Suprapubic skin (tissue), 3 donors: ENCODE measurements at regions not wholly inside any gene's neighbourhood (a gene's known extent, or its start where the extent isn't known, plus 50 kb on each side); places are given as distances from the start of the nearest gene placed in this dataset.

Experiments used
- EP300 ChIP-seq: sonication (generic); formaldehyde crosslinking; IDR thresholded peaks from one replicate; pipeline ENCODE4 v1.6.1; 2017; ENCODE audit warnings: antibody characterized with exemption
- POLR2A ChIP-seq, 2 donors: fragments of 450-650 bp; IDR thresholded peaks; one replicate each; pipeline ENCODE4 v1.6.1; 2017; ENCODE audit warnings: antibody characterized with exemption in 2 of 2, mild to moderate bottlenecking in 2 of 2, moderate library complexity in 2 of 2
- TF ChIP-seq, protein P1 (sequence below), 2 donors: fragments of 200-600 bp in 1 of 2; fragments of 450-650 bp in 1 of 2; sonication (generic) in 1 of 2; IDR thresholded peaks; one replicate each; pipeline ENCODE4 v1.5.1; 2016 to 2019; ENCODE audit warnings: antibody characterized with exemption in 2 of 2, mild to moderate bottlenecking in 1 of 2, moderate library complexity in 1 of 2

- TF ChIP-seq, protein P1, sequence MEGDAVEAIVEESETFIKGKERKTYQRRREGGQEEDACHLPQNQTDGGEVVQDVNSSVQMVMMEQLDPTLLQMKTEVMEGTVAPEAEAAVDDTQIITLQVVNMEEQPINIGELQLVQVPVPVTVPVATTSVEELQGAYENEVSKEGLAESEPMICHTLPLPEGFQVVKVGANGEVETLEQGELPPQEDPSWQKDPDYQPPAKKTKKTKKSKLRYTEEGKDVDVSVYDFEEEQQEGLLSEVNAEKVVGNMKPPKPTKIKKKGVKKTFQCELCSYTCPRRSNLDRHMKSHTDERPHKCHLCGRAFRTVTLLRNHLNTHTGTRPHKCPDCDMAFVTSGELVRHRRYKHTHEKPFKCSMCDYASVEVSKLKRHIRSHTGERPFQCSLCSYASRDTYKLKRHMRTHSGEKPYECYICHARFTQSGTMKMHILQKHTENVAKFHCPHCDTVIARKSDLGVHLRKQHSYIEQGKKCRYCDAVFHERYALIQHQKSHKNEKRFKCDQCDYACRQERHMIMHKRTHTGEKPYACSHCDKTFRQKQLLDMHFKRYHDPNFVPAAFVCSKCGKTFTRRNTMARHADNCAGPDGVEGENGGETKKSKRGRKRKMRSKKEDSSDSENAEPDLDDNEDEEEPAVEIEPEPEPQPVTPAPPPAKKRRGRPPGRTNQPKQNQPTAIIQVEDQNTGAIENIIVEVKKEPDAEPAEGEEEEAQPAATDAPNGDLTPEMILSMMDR (IDR thresholded peaks at IDR 0.05): no peak
- TF ChIP-seq POLR2A (IDR thresholded peaks at IDR 0.05): no peak
- no peak for TF ChIP-seq EP300
Observed at GRCh38 chr22:44409974-44410316, 88.1 kb downstream of the RTL6 start.
